Liver (tissue), 8 donors: ENCODE measurements at regions not wholly inside any gene's neighbourhood (a gene's known extent, or its start where the extent isn't known, plus 50 kb on each side); places are given as distances from the start of the nearest gene placed in this dataset.

Experiments
- DNase-seq: peaks from one replicate; pipeline ENCODE4 v3.0.0-alpha.2; 2017; ENCODE audit warnings: low spot score
- H3K27ac ChIP-seq, 2 donors: one replicate each; pipeline ENCODE4 v1.7.0; 2013; ENCODE audit warnings: inconsistent platforms in 2 of 2, low read length in 2 of 2, control low read depth in 1 of 2, low read depth in 1 of 2, mild to moderate bottlenecking in 1 of 2
- H3K27me3 ChIP-seq, 4 donors: one replicate each; pipeline versions ENCODE4 v1.6.1 to v1.7.0; 2013; ENCODE audit warnings: low read length in 3 of 4, inconsistent platforms in 1 of 4, mild to moderate bottlenecking in 1 of 4, moderate library complexity in 1 of 4; ENCODE audit not compliant: control insufficient read depth in 4 of 4, insufficient read depth in 4 of 4
- H3K36me3 ChIP-seq, 4 donors: one replicate each; pipeline versions ENCODE4 v1.6.1 to v1.7.0; 2013; ENCODE audit warnings: low read length in 3 of 4, mild to moderate bottlenecking in 3 of 4, low read depth in 1 of 4, moderate library complexity in 1 of 4; ENCODE audit not compliant: control insufficient read depth in 4 of 4, insufficient read depth in 3 of 4
- H3K4me1 ChIP-seq, 4 donors: one replicate each; pipeline versions ENCODE4 v1.6.1 to v1.7.0; 2013; ENCODE audit warnings: low read length in 3 of 4, mild to moderate bottlenecking in 3 of 4, moderate library complexity in 1 of 4; ENCODE audit not compliant: control insufficient read depth in 4 of 4, insufficient read depth in 4 of 4
- H3K4me3 ChIP-seq, 3 donors: one replicate each; pipeline versions ENCODE4 v1.6.1 to v1.7.0; 2013; ENCODE audit warnings: low read length in 3 of 3, control low read depth in 1 of 3, low read depth in 1 of 3, mild to moderate bottlenecking in 1 of 3
- H3K9ac ChIP-seq, 2 donors: one replicate each; pipeline ENCODE4 v1.7.0; 2013; ENCODE audit warnings: low read length in 2 of 2, mild to moderate bottlenecking in 2 of 2, moderate library complexity in 2 of 2, control low read depth in 1 of 2, low read depth in 1 of 2
- H3K9me3 ChIP-seq, 4 donors: one replicate each; pipeline versions ENCODE4 v1.6.1 to v1.7.0; 2013; ENCODE audit warnings: low read length in 3 of 4; ENCODE audit not compliant: control insufficient read depth in 4 of 4
- ATF3 ChIP-seq: IDR thresholded peaks from 2 replicates; pipeline ENCODE4 v1.6.1; 2016; ENCODE audit warnings: antibody characterized with exemption
- CTCF ChIP-seq: fragments of 150-350 bp; IDR thresholded peaks from 2 replicates; pipeline ENCODE4 v1.5.1; 2017; ENCODE audit warnings: improper control_type of control experiment, low read depth, low read length; ENCODE audit not compliant: missing input control
- EGR1 ChIP-seq, 2 donors: IDR thresholded peaks; 2 replicates each; pipeline ENCODE4 v1.6.1; 2016 to 2018; ENCODE audit warnings: antibody characterized with exemption in 2 of 2, low read depth in 2 of 2
- FOXA1 ChIP-seq: IDR thresholded peaks from 2 replicates; pipeline ENCODE4 v1.6.1; 2016; ENCODE audit warnings: antibody characterized with exemption
- FOXA2 ChIP-seq: IDR thresholded peaks from 2 replicates; pipeline ENCODE4 v1.6.1; 2016; ENCODE audit warnings: antibody characterized with exemption
- GABPA ChIP-seq, 2 donors: IDR thresholded peaks in 1 of 2; conservative IDR thresholded peaks in 1 of 2; 2 replicates each; pipeline ENCODE4 v1.6.1; 2016; ENCODE audit warnings: antibody characterized with exemption in 2 of 2, mild to moderate bottlenecking in 1 of 2, moderate library complexity in 1 of 2
- HNF4A ChIP-seq, 2 donors: conservative IDR thresholded peaks; 2 replicates each; pipeline ENCODE4 v1.6.1; 2016; ENCODE audit warnings: antibody characterized with exemption in 2 of 2, mild to moderate bottlenecking in 2 of 2
- JUND ChIP-seq, 2 donors: IDR thresholded peaks; 2 replicates each; pipeline ENCODE4 v1.6.1; 2016; ENCODE audit warnings: antibody characterized with exemption in 2 of 2
- MAX ChIP-seq: IDR thresholded peaks from 2 replicates; pipeline ENCODE4 v1.6.1; 2016; ENCODE audit warnings: antibody characterized with exemption
- RAD21 ChIP-seq, 2 donors: IDR thresholded peaks; 2 replicates each; pipeline ENCODE4 v1.6.1; 2016; ENCODE audit warnings: antibody characterized with exemption in 2 of 2, mild to moderate bottlenecking in 2 of 2
- RXRA ChIP-seq, 2 donors: IDR thresholded peaks; 2 replicates each; pipeline ENCODE4 v1.6.1; 2017 to 2018; ENCODE audit warnings: antibody characterized with exemption in 2 of 2, mild to moderate bottlenecking in 1 of 2
- SP1 ChIP-seq: IDR thresholded peaks from 2 replicates; pipeline ENCODE4 v1.6.1; 2018; ENCODE audit warnings: antibody characterized with exemption, mild to moderate bottlenecking
- TAF1 ChIP-seq: conservative IDR thresholded peaks from 2 replicates; pipeline ENCODE4 v1.6.1; 2016; ENCODE audit warnings: antibody characterized with exemption, mild to moderate bottlenecking
- ZBTB33 ChIP-seq: IDR thresholded peaks from 2 replicates; pipeline ENCODE4 v1.6.1; 2016; ENCODE audit warnings: antibody characterized with exemption
- WGBS: extraction: QIAGEN DNeasy Blood & Tissue Kit; methylation state at CpG from one replicate; pipeline ENCODE4 v1.1.7; 2013; 5-methylcytosine and 5-hydroxymethylcytosine counted together
- donor health status: healthy.
- donor health status: healthy.
- donor health status: healthy.
- donor health status: healthy.
- donor health status: healthy.

- no peak for DNase-seq
- no peak overlapping the region for H3K27ac ChIP-seq
- no peaks in the 10 kb centered on the region for H3K36me3 ChIP-seq
- no peak overlapping the region for H3K4me3 ChIP-seq
- 87% methylated on average over 3 of the region's 3 CpGs for WGBS
- TF ChIP-seq TAF1 (no peak), SP1 (no peak), EGR1 (IDR thresholded peaks at IDR 0.05; ENCODE audit: low read depth in 2 of 2) (no peak), MAX (no peak), FOXA2 (no peak), JUND (IDR thresholded peaks at IDR 0.05) (no peak), ATF3 (no peak), ZBTB33 (no peak), RAD21 (IDR thresholded peaks at IDR 0.05) (no peak), RXRA (IDR thresholded peaks at IDR 0.05) (no peak), CTCF (no peak), GABPA (IDR thresholded peaks at IDR 0.05 in 1 of 2, conservative IDR thresholded peaks at IDR 0.05 in 1 of 2) (no peak), FOXA1 (no peak), HNF4A (conservative IDR thresholded peaks at IDR 0.05) (no peak)
- H3K9ac ChIP-seq, result no peak overlapping the region
- no peaks in the 10 kb centered on the region for H3K27me3 ChIP-seq
- H3K4me1 ChIP-seq, result no peaks in the 10 kb centered on the region
- no peaks in the 10 kb centered on the region for H3K9me3 ChIP-seq
These were observed 166.5 kb upstream of the SLIT2 start for GRCh38 chr4:20085156-20085555.

DNA sequence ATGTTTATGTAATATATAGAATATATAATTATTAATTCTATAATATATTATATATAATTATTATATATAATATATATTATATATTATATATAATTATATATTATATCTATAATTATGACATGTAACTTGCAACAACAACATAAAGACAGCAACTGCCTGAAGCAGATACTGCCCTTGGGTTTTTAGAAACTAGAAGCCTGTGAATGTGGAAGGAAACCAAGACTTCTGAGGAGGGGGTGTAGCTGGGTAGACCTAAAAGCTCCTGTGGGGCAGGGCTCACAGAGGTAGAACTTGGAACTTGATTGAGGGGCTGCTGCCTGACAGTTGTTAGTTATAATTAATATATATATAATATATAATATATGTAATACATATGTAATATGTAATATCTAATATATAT lies 167.2 kb upstream of the SLIT2 start:
- H3K27me3 ChIP-seq, result no peaks in the 10 kb centered on the region
- no peak overlapping the region for H3K4me3 ChIP-seq

More for the DNA sequence above, 167.2 kb upstream of the SLIT2 start:
- DNase-seq, result no peak
- TF ChIP-seq CTCF (no peak), TAF1 (no peak)
- H3K9me3 ChIP-seq, result no peaks in the 10 kb centered on the region
- no peak overlapping the region for H3K27ac ChIP-seq
- H3K36me3 ChIP-seq, result no peaks in the 10 kb centered on the region
- H3K4me1 ChIP-seq, result no peaks in the 10 kb centered on the region
- H3K9ac ChIP-seq, result no peak overlapping the region
